ENCODE measurements at regions not wholly inside any gene's neighbourhood (a gene's known extent, or its start where the extent isn't known, plus 50 kb on each side); places are given as distances from the start of the nearest gene placed in this dataset.

GRCh38 chr13:89628567-89628966, 1718.9 kb upstream of the MIR17HG start:
- DNase-seq (ENCODE audit: low spot score), result no peak
- no peak for TF ChIP-seq CTCF (IDR thresholded peaks at IDR 0.05; ENCODE audit: unreplicated experiment)
- H3K27ac Mint-ChIP-seq (ENCODE audit: unreplicated experiment), result no peak overlapping the region
- no peaks in the 10 kb centered on the region for H3K9me3 Mint-ChIP-seq (ENCODE audit: unreplicated experiment)
- no peaks in the 10 kb centered on the region for H3K4me1 Mint-ChIP-seq (ENCODE audit: unreplicated experiment)
- no peak overlapping the region for H3K4me3 Mint-ChIP-seq (ENCODE audit: unreplicated experiment)
- no peaks in the 10 kb centered on the region for H3K27me3 Mint-ChIP-seq (ENCODE audit: unreplicated experiment)
- H3K36me3 Mint-ChIP-seq (ENCODE audit: low read depth, unreplicated experiment), result no peaks in the 10 kb centered on the region

GRCh38 chr13:89650226-89650625, 1697.3 kb upstream of the MIR17HG start:
- H3K36me3 Mint-ChIP-seq (ENCODE audit: low read depth, unreplicated experiment), result no peaks in the 10 kb centered on the region
- H3K27ac Mint-ChIP-seq (ENCODE audit: unreplicated experiment), result no peak overlapping the region
- peaks cover 8% of the 10 kb centered on the region for H3K9me3 Mint-ChIP-seq (ENCODE audit: unreplicated experiment)
- H3K4me3 Mint-ChIP-seq (ENCODE audit: unreplicated experiment), result no peak overlapping the region
- no peaks in the 10 kb centered on the region for H3K4me1 Mint-ChIP-seq (ENCODE audit: unreplicated experiment)
- TF ChIP-seq CTCF (IDR thresholded peaks at IDR 0.05; ENCODE audit: unreplicated experiment), result no peak
- H3K27me3 Mint-ChIP-seq (ENCODE audit: unreplicated experiment), result no peaks in the 10 kb centered on the region
- no peak for DNase-seq (ENCODE audit: low spot score)

- H3K27ac Mint-ChIP-seq (ENCODE audit: unreplicated experiment), result no peak overlapping the region
- TF ChIP-seq CTCF (IDR thresholded peaks at IDR 0.05; ENCODE audit: unreplicated experiment), result no peak
- no peak for DNase-seq (ENCODE audit: low spot score)
- no peaks in the 10 kb centered on the region for H3K4me1 Mint-ChIP-seq (ENCODE audit: unreplicated experiment)
- H3K4me3 Mint-ChIP-seq (ENCODE audit: unreplicated experiment), result no peak overlapping the region
- no peaks in the 10 kb centered on the region for H3K9me3 Mint-ChIP-seq (ENCODE audit: unreplicated experiment)
- H3K27me3 Mint-ChIP-seq (ENCODE audit: unreplicated experiment), result no peaks in the 10 kb centered on the region
- H3K36me3 Mint-ChIP-seq (ENCODE audit: low read depth, unreplicated experiment), result no peaks in the 10 kb centered on the region
Observed at GRCh38 chr13:89660752-89661151, 1686.7 kb upstream of the MIR17HG start.

- no peaks in the 10 kb centered on the region for H3K27me3 Mint-ChIP-seq (ENCODE audit: unreplicated experiment)
- no peak for TF ChIP-seq CTCF (IDR thresholded peaks at IDR 0.05; ENCODE audit: unreplicated experiment)
- no peak for DNase-seq (ENCODE audit: low spot score)
- H3K36me3 Mint-ChIP-seq (ENCODE audit: low read depth, unreplicated experiment), result no peaks in the 10 kb centered on the region
- no peak overlapping the region for H3K27ac Mint-ChIP-seq (ENCODE audit: unreplicated experiment)
- no peaks in the 10 kb centered on the region for H3K9me3 Mint-ChIP-seq (ENCODE audit: unreplicated experiment)
- peaks cover 4% of the 10 kb centered on the region for H3K4me1 Mint-ChIP-seq (ENCODE audit: unreplicated experiment)
- no peak overlapping the region for H3K4me3 Mint-ChIP-seq (ENCODE audit: unreplicated experiment)
Observed at GRCh38 chr13:89673789-89674311, 1673.6 kb upstream of the MIR17HG start.

GRCh38 chr13:89678466-89679121, 1668.9 kb upstream of the MIR17HG start:
- H3K4me3 Mint-ChIP-seq (ENCODE audit: unreplicated experiment), result no peak overlapping the region
- no peak for TF ChIP-seq CTCF (IDR thresholded peaks at IDR 0.05; ENCODE audit: unreplicated experiment)
- no peaks in the 10 kb centered on the region for H3K36me3 Mint-ChIP-seq (ENCODE audit: low read depth, unreplicated experiment)

More at GRCh38 chr13:89678466-89679121, 1668.9 kb upstream of the MIR17HG start:
- DNase-seq (ENCODE audit: low spot score), result no peak
- Mint-ChIP-seq H3K27me3 (ENCODE audit: unreplicated experiment) (no peaks in the 10 kb centered on the region), H3K27ac (ENCODE audit: unreplicated experiment) (no peak overlapping the region), H3K9me3 (ENCODE audit: unreplicated experiment) (no peaks in the 10 kb centered on the region), H3K4me1 (ENCODE audit: unreplicated experiment) (peaks cover 4% of the 10 kb centered on the region)
